IMR-90 (cell line): ENCODE measurements at regions not wholly inside any gene's neighbourhood (a gene's known extent, or its start where the extent isn't known, plus 50 kb on each side); places are given as distances from the start of the nearest gene placed in this dataset.

Experiments used
- ATAC-seq: fragments of 200-7000 bp; cut with Tn5 transposase; 2 replicates; pipeline ENCODE4 v1.9.1; 2020; ENCODE audit warnings: low read depth, mild to moderate bottlenecking, moderate library complexity
- BruUV-seq: library from RNA; stranded (reverse); fragments of 400-500 nt; replicated peaks from 2 replicates; lab custom pipeline; 2021; lab: Mats Ljungman, UMichigan
- CTCF ChIA-PET: fragments of 300-600 bp; formaldehyde crosslinking; extraction: SDS; loops from one replicate; lab custom pipeline; 2021; ENCODE audit warnings: antibody characterized with exemption; lab: Yijun Ruan, JAX
- POLR2A ChIA-PET: fragments of 300-600 bp; sonication (Branson Sonifier 250); formaldehyde crosslinking; loops from one replicate; lab custom pipeline; 2022; ENCODE audit warnings: antibody characterized with exemption; ENCODE audit not compliant: unreplicated experiment; lab: Charles Lee
- DNase-seq: peaks from one replicate; pipeline ENCODE4 v3.0.0; 2013
- H2AFZ ChIP-seq: replicated peaks from 2 replicates; pipeline ENCODE3; 2013; ENCODE audit warnings: low read length, mild to moderate bottlenecking; ENCODE audit not compliant: poor library complexity
- H2AK5ac ChIP-seq: 2 replicates; pipeline ENCODE4 v1.6.1; 2013; ENCODE audit warnings: low read depth, low read length, inconsistent platforms
- H2AK9ac ChIP-seq: replicated peaks from 2 replicates; pipeline ENCODE3; 2013; ENCODE audit warnings: mild to moderate bottlenecking, low read depth, low read length, moderate library complexity; ENCODE audit not compliant: poor library complexity
- H2BK120ac ChIP-seq: 2 replicates; pipeline ENCODE4 v1.6.1; 2013; ENCODE audit warnings: low read depth, low read length, inconsistent platforms
- H2BK15ac ChIP-seq: 3 replicates; pipeline ENCODE4 v1.6.1; 2013; ENCODE audit warnings: low read depth, low read length, inconsistent platforms
- H2BK20ac ChIP-seq: 2 replicates; pipeline ENCODE4 v1.6.1; 2013; ENCODE audit warnings: low read depth, mild to moderate bottlenecking, inconsistent platforms, low read length, moderate library complexity
- H2BK5ac ChIP-seq: 2 replicates; pipeline ENCODE4 v1.6.1; 2013; ENCODE audit warnings: mild to moderate bottlenecking, low read depth, low read length, inconsistent platforms; ENCODE audit not compliant: poor library complexity, severe bottlenecking
- H3K14ac ChIP-seq: replicated peaks from 2 replicates; pipeline ENCODE4 v1.6.1; 2013; ENCODE audit warnings: low read depth, low read length, inconsistent platforms
- H3K18ac ChIP-seq: 2 replicates; pipeline ENCODE4 v1.6.1; 2013; ENCODE audit warnings: low read depth, low read length, control low read depth
- H3K23ac ChIP-seq: 2 replicates; pipeline ENCODE4 v1.6.1; 2013; ENCODE audit warnings: low read depth, low read length, inconsistent platforms
- H3K27ac ChIP-seq: 2 replicates; pipeline ENCODE4 v1.5.1; 2013; ENCODE audit warnings: mild to moderate bottlenecking, control low read depth, low read length; ENCODE audit not compliant: insufficient read depth
- H3K27me3 ChIP-seq: 2 replicates; pipeline ENCODE4 v1.6.1; 2013; ENCODE audit warnings: low read length; ENCODE audit not compliant: control insufficient read depth, insufficient read depth
- H3K36me3 ChIP-seq: 2 replicates; pipeline ENCODE4 v1.6.1; 2013; ENCODE audit warnings: low read length, mixed read lengths; ENCODE audit not compliant: control insufficient read depth, insufficient read depth
- H3K4ac ChIP-seq: 2 replicates; pipeline ENCODE4 v1.6.1; 2013; ENCODE audit warnings: low read depth, low read length, inconsistent platforms
- H3K4me1 ChIP-seq: 2 replicates; pipeline ENCODE4 v1.6.1; 2013; ENCODE audit warnings: low read length, mixed read lengths; ENCODE audit not compliant: control insufficient read depth, insufficient read depth
- H3K4me2 ChIP-seq: 2 replicates; pipeline ENCODE4 v1.6.1; 2013; ENCODE audit warnings: low read depth, mild to moderate bottlenecking, control low read depth, low read length, moderate library complexity
- H3K4me3 ChIP-seq: 2 replicates; pipeline ENCODE4 v1.5.1; 2013; ENCODE audit warnings: low read depth, mild to moderate bottlenecking, control low read depth, low read length, moderate library complexity; ENCODE audit not compliant: insufficient read depth
- H3K56ac ChIP-seq: 2 replicates; pipeline ENCODE4 v1.6.1; 2013; ENCODE audit warnings: low read length, inconsistent platforms; ENCODE audit not compliant: insufficient read depth; ENCODE audit errors: extremely low read depth
- H3K79me1 ChIP-seq, 2 experiments: 2 replicates each; pipeline ENCODE4 v1.6.1; 2013; ENCODE audit warnings: low read length in 2 of 2, inconsistent platforms in 1 of 2, low read depth in 1 of 2
- H3K9ac ChIP-seq: 2 replicates; pipeline ENCODE4 v1.6.1; 2013; ENCODE audit warnings: low read depth, low read length, control low read depth
- H3K9me1 ChIP-seq: 2 replicates; pipeline ENCODE4 v1.6.1; 2013; ENCODE audit warnings: low read length, inconsistent platforms; ENCODE audit not compliant: insufficient read depth
- H3K9me3 ChIP-seq: 2 replicates; pipeline ENCODE4 v1.6.1; 2013; ENCODE audit warnings: low read length; ENCODE audit not compliant: control insufficient read depth, insufficient read depth
- H4K20me1 ChIP-seq: 2 replicates; pipeline ENCODE4 v1.6.1; 2013; ENCODE audit warnings: low read length, inconsistent platforms; ENCODE audit not compliant: insufficient read depth
- H4K5ac ChIP-seq: 2 replicates; pipeline ENCODE4 v1.6.1; 2013; ENCODE audit warnings: mild to moderate bottlenecking, low read depth, low read length, control low read depth
- H4K8ac ChIP-seq, 2 experiments: 2 replicates each; pipeline ENCODE4 v1.6.1; 2013; ENCODE audit warnings: low read depth in 2 of 2, low read length in 2 of 2, control low read depth in 1 of 2, inconsistent platforms in 1 of 2
- H4K91ac ChIP-seq: 2 replicates; pipeline ENCODE4 v1.6.1; 2013; ENCODE audit warnings: low read depth, low read length, inconsistent platforms; ENCODE audit not compliant: insufficient read depth
- MAZ ChIP-seq: IDR thresholded peaks from 2 replicates; pipeline ENCODE4 v1.6.1; 2012; ENCODE audit warnings: low read depth, mild to moderate bottlenecking, low read length, improper control_type of control experiment, moderate library complexity, borderline replicate concordance
- WGBS, 2 experiments: methylation state at CpG; one replicate each; pipeline versions ENCODE4 v1.1.5 to v1.1.7; 2013; ENCODE audit warnings: missing lambda C conversion rate in 2 of 2; ENCODE audit not compliant: insufficient read length in 1 of 2; ENCODE audit errors: extremely low coverage in 2 of 2; 5-methylcytosine and 5-hydroxymethylcytosine counted together
- dilution Hi-C: fragments of 300-500 bp; cut with HindIII; formaldehyde crosslinking; loops from one replicate; pipeline ENCODE4 v1.14.3; 2018; ENCODE audit warnings: low sequenced_read_pairs; ENCODE audit not compliant: unreplicated experiment
- in situ Hi-C: fragments of 300-500 bp; cut with MboI; formaldehyde crosslinking; loops from 3 replicates; pipeline ENCODE4 v1.14.3; 2019; ENCODE audit warnings: low sequenced_read_pairs, inconsistent platforms, mixed read lengths
- intact Hi-C: fragments of 100-400 bp; cut with micrococcal nuclease; formaldehyde crosslinking; loops from 2 replicates; pipeline ENCODE4 v1.10.0; 2022

GRCh38 chr4:135098061-135098460 lies 896.5 kb upstream of the PABPC4L start:
- in situ Hi-C loops = no loop called here
- H2AK9ac ChIP-seq = no peak overlapping the region
- H3K79me1 ChIP-seq = no peaks in the 10 kb centered on the region
- H3K4me2 ChIP-seq = no peak overlapping the region
- no peaks in the 10 kb centered on the region for H4K20me1 ChIP-seq
- H2BK120ac ChIP-seq = no peak overlapping the region
- H3K23ac ChIP-seq = no peak overlapping the region
- no peaks in the 10 kb centered on the region for H3K36me3 ChIP-seq
- intact Hi-C loops = no loop called here
- no peak overlapping the region for H4K5ac ChIP-seq
- ATAC-seq (no peak), DNase-seq (no peak)
- WGBS, 2 experiments = no CpG with 5 or more reads among the region's 2 CpGs
- no peak overlapping the region for H3K14ac ChIP-seq
- no peak overlapping the region for H3K4ac ChIP-seq
- no peak overlapping the region for H3K56ac ChIP-seq
- H4K91ac ChIP-seq = no peak overlapping the region
- H3K9ac ChIP-seq = no peak overlapping the region
- peaks cover 3% of the 10 kb centered on the region; the same call in 1 of the 2 replicates for H3K9me3 ChIP-seq
- H2BK5ac ChIP-seq = no peak overlapping the region
- H3K4me1 ChIP-seq = no peaks in the 10 kb centered on the region
- no TSS peak for BruUV-seq
- no peak overlapping the region for H3K18ac ChIP-seq
- no peak overlapping the region for H2BK15ac ChIP-seq
- H3K27me3 ChIP-seq = no peaks in the 10 kb centered on the region
- no peaks in the 10 kb centered on the region for H3K9me1 ChIP-seq
- H2AFZ ChIP-seq = no peak overlapping the region
- no peak overlapping the region for H2BK20ac ChIP-seq
- POLR2A ChIA-PET = no interaction called here
- no peak for TF ChIP-seq MAZ
- H4K8ac ChIP-seq = no peak overlapping the region
- dilution Hi-C loops = no loop called here
- H3K4me3 ChIP-seq = no peak overlapping the region
- H2AK5ac ChIP-seq = no peak overlapping the region
- CTCF ChIA-PET = no interaction called here
- no peak overlapping the region for H3K27ac ChIP-seq
